K562 (cell line): ENCODE measurements at regions not wholly inside any gene's neighbourhood (a gene's known extent, or its start where the extent isn't known, plus 50 kb on each side); places are given as distances from the start of the nearest gene placed in this dataset.

Source experiments
- FOS ChIP-seq: IDR thresholded peaks from 3 replicates; pipeline ENCODE4 v1.6.1; 2011; ENCODE audit not compliant: insufficient read length; ENCODE audit errors: extremely low read depth
- HDAC1 ChIP-seq, 2 experiments: fragments of 450-650 bp; IDR thresholded peaks; 2 replicates each; pipeline ENCODE4 v1.6.1; 2016 to 2017; ENCODE audit warnings: inconsistent platforms in 1 of 2, mild to moderate bottlenecking in 1 of 2, moderate library complexity in 1 of 2
- HES1 ChIP-seq: fragments of 450-650 bp; IDR thresholded peaks from 2 replicates; pipeline ENCODE4 v1.6.1; 2016; ENCODE audit warnings: low read depth, mild to moderate bottlenecking, moderate library complexity
- ZBTB1 ChIP-seq: sonication (generic); formaldehyde crosslinking; IDR thresholded peaks from 2 replicates; pipeline ENCODE4 v1.8.1; 2023; ENCODE audit warnings: missing genetic modification reagents, low read depth, mild to moderate bottlenecking, borderline replicate concordance
- ZNF224 ChIP-seq: sonication (generic); formaldehyde crosslinking; IDR thresholded peaks from 2 replicates; pipeline ENCODE4 v1.8.0; 2022; ENCODE audit warnings: mild to moderate bottlenecking, missing genetic modification reagents
- ZNF592 ChIP-seq: fragments of 450-650 bp; IDR thresholded peaks from 2 replicates; pipeline ENCODE4 v1.6.1; 2017; ENCODE audit warnings: antibody characterized with exemption, mild to moderate bottlenecking

GRCh38 chr2:16050261-16050907, 110.0 kb downstream of the MYCN start (continued):
- TF ChIP-seq ZNF592 (no peak), ZNF224 (CRISPR knock-in tag) (no peak), FOS (no peak), HDAC1 (IDR thresholded peaks at IDR 0.05) (no peak), ZBTB1 (CRISPR knock-in tag) (no peak), HES1 (no peak)
